EH (cell line): ENCODE measurements at regions not wholly inside any gene's neighbourhood (a gene's known extent, or its start where the extent isn't known, plus 50 kb on each side); places are given as distances from the start of the nearest gene placed in this dataset.

Experiments used
- DNase-seq: peaks from one replicate; pipeline ENCODE4 v3.0.0-alpha.2; 2015; ENCODE audit warnings: low read depth

DNA sequence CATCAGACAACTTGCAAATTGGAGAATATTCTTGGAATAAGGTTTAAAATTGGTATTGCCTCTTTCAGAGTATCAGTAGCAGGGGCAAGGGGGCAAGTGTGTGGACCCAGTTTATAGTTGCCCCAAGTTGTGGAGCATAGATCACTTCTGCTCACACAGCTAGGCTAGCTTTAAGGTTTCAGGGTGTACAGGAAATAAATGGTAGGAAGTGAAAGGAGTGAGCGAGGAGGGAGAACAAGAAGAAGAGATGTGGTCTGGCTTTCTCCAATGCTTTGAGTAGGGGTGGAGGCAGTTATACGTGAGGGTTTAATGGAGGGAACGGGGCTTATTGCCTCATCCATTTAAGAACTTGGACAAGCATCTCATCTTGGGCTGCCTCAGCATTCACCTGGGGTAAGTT is 290.0 kb upstream of the CFAP20DC start:
- no peak for DNase-seq

DNA sequence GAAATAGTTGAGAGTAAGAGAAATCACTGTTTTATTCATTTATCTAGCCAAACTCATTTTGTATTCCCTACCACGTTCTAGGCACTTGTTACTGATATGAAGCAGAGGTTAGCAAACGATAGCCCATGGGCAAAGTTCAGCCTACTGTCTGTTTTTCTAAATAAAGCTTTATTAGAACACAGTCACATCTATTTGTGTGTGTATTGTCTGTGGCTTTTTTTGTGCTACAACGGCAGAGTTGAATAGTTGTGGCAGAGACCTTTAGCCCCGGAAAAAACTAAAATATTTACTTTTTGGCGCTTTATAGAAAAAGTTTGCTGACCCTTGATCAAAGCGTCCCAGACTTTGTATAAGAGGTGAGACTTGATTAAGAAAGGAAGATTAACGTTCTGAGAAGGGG is 289.1 kb upstream of the CFAP20DC start:
- DNase-seq: no peak

DNA sequence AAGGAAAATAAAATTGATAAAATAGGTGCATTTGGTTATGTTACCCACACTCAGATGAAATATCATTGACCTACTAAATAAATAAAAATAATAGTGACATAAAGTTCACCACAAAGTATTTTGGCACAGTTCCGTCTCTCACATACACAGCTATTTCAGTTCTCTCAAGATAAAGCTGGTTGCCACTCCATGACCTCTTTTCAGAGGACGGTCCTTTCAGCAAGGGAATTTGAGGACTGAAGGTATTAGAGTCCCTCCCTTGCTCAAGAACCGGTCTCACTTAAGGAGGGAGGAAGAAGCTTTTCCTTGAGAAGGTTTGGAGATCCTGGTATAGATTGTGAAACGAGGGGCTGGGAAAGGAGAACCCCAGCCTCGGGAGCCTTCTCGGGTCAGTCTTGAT is 285.5 kb upstream of the CFAP20DC start:
- DNase-seq: no peak

DNA sequence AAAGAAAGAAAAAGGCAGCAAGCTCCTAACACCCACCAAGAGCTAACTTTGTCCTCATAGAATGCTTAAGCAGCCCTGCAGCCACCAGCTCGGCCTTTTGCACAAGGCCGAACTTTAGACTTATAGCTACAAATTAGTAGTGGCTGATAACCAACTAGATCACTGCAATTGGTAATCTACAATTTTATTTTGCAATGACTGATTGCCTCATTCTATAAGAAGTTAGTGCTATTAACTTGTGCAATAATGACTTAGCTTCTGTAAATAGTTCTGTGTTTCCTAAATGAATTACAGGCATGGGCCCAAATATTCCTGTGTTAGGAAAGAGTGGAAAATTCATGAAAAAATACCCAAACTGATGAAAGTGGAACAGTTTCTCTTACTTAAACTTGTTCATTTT is 284.8 kb upstream of the CFAP20DC start:
- DNase-seq: no peak

DNA sequence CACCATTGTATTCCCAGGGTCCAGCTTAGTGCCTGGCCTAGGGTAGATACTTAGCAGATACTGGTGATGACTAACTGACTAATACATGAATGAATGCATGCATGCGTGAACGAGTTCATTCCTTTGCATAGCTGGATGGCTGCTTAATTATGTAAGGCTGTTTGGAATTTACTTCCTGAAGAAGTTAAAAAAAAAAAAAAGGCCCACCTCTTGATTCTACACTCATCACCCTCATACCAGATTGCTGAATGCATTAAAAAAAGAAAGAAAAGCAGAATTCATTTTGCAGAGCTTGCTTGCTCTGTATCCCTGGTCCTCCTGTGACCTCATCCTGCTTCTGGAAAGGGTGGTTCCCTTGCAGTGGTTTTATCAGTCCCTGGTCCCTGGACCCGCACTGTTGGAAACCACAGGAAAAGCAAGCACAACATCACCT is 277.6 kb upstream of the CFAP20DC start:
- peak; percentile 73 for DNase-seq

DNA sequence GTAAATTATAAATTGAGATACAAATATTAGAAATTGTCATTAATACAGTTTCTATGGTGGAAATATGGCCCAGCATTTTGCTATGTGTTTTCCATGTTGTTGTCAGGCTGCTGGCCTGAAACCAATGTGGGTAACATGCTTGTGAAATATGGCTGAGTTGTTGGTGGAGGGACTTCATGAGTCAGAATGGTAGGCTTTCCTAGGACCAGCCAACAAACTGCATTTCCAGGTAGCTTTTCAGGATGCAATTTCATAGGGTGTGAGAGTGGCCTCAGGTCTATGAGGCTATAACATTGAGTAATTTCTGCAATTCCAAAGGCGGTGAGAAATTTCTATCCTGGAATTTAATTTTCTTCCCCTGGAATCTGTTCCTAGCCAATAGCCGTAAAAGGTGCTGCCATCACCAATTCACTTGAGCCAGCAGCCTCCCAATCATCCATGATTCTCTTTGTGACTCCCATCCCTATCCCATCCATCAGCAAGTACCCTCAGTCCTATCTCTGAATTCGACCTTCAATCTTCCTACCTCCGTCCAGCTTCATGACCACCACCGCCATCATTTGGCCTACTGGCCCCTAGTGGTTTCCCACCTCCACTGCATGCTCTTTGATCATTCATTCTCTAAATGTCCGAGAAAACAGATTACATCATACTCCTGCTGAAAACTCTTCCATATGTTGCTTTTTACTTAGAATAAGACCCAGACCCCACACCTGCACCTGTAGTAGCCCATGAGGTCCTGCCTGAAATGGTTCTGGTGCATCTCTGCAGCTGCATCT is 276.6 kb upstream of the CFAP20DC start:
- no peak for DNase-seq

DNA sequence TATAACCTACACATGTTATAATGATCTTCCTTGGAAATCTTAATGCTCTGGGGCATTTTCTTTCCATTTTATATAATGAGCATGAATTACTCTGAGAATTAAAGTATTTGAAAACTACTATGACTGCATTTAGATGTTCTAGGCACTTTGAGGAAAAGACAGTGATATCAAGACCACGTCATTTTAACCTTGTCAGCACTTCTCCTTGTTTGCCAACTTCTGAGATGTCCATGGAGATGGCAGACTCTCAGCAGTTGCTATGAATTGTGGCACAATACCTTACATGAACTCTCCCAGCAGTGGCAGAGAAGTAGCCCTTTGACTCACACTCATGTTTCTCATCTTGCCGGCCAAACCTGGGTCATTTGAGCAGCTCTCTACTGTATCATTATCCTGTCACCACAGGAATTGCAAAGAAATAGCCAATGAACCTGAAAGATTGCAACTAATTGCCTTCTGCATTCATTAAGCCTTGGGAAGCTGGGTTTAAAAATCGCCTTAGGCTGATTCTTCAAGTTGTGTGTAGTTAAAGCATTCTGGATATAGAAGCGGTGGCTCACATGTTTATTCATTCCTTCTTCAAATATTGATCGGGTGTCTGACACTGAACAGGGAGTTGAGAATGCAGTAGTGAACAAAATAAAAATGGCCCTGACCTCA is 272.2 kb upstream of the CFAP20DC start:
- DNase-seq: peak; percentile 4

DNA sequence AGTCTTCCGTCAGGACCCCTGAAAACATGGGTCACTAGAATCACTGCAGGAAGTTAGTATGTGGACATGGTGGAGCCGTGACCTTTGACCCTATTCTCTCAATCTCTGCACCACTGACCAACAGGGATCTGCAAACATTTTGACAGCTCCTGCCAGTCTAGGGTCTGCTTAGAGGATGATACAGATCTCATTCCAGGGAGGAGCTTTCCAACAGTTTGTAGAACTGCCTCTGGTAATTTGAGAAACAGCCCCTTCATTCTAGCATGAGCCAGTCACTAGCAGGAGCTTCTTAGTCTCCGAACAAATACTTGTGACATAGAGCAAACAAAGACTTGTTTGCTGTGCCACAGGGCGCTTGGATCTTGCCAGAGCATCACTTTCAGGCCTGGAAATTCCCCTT is 270.3 kb upstream of the CFAP20DC start:
- no peak for DNase-seq

DNA sequence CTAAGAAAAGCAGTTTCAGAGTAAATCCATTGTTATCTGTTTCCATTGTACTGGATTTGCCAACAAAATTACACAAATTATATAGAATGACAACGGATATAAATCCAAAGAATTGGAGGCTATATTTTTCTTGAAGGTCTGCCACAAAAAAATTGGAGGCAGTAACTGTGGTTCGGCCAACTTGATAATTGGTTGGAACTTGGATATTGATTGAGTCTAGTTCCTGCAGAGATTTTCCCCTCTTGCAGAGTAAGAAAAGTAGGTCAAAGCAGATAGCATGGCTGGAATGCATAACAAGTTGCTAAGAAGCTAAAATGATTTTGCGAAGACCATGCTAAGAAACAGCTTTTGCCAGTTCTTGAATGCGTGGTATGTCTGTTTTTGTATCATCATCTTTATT is 269.6 kb upstream of the CFAP20DC start:
- no peak for DNase-seq

DNA sequence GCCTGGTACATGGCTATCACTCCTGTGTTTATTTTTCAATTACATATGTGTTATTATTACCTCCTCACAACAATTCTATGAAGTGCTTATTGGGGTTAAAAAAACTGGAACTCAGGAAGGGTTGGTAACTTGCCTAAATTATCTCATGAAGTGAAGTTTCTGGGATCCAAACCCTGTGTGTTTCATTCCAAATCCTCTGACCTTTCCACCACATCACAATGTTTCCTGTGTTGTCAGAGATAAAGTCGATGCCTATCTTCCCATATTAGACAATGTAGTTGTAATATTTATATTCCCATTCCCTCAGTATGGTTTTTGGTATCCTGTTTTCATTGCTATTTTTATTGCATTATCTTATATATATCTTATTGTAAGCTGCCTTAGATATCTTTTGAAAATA is 269.1 kb upstream of the CFAP20DC start:
- no peak for DNase-seq

DNA sequence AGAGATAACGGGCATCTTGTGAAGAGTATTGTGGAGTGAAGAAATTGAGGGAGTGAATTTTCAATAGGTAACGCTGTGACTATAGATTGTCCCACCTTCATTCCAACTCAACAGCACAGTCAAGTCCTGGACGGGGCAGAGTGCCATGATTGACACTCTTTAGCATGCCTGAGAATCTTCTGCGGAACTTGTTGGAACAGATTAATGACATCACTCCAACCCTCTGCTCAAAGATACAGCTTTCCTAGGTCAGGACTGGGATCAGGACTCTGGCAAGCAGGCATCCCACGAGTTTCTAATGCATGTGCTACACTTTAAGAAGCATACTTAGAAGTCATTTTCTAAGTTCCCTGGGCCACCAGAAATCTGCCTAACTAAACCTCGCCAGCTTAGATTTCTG is 267.6 kb upstream of the CFAP20DC start:
- no peak for DNase-seq

DNA sequence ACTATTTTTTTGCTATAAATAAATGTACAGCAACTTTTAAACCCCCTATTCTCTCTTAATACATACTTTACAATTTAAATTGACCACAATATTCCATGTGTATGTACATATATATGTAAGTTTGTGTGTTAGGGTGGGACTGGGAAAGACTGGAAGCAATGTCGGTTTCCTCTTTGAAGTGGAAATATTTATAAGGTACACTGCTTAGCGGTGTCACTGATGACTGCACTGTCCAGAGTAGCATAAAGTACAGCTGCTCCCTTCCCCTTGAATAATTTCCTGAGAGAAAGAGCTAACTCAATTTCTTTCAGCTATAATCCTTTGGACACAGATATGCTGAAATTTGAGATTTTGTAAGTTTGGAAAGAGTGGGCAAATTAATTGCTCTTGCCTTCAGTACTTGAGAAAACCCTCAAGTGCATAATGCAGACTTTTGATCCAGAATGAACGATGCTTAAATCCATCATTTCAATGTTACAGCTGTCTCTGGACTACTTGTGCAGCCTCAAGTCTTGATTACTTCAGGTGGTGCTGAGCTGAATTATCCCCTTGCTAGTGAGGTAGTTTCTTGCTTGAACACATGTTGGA is 267.0 kb upstream of the CFAP20DC start:
- no peak for DNase-seq

DNA sequence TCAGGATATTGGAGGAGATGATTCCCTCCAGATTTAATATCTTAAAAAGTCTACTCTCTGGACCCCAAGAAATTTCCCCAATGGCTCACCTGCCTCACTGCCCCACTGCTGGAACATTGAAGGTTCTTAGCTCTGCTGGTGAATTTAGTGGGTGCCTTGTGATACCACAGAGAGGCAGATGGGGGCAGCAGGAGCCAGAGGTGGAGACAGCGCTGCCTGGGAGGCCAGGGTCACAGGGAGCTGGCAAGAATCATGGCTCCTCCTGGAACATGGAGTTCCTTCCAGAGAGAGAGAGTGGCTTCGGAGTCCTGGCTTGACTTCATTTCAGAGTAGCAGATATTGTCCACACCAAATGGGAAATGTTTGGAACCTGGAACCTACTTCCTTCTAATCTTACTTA is 263.5 kb upstream of the CFAP20DC start:
- peak; percentile 46 for DNase-seq

DNA sequence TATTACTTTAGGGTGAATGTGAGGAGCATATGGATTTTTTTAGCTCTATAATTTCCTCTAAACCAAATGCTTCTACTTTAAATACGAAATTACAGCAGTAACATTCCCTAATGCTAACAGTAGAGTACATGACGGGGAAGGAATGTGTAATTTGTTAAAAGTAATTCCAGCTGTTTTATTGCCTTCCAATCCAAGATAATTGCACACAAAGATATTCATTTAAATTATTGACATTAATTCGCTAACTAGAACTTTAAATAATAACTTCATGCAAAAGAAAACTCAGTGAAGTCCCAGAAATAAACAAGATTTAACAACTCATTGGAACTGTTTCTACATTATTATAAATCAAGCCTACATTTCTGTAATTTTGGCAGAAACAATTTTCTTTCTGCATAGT is 261.4 kb upstream of the CFAP20DC start:
- no peak for DNase-seq

DNA sequence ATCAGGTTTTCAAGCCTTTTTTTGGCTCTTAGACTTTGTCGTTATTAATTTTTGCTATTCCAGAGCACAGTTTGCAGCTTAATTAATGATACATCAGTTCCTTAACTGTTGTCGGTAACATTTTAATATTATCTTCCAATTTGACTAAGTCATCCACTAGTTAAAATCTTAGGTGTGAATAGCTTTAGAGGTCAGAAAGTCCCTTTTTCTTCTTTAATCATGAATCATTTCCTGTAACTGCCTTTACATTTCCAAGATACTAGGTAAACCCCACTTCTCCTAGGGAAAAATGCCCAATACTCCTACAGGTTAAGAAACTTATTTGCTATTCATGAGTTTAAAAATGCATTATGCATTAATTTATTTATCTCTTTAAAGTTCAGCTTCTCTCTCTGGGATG is 260.9 kb upstream of the CFAP20DC start:
- DNase-seq: no peak

DNA sequence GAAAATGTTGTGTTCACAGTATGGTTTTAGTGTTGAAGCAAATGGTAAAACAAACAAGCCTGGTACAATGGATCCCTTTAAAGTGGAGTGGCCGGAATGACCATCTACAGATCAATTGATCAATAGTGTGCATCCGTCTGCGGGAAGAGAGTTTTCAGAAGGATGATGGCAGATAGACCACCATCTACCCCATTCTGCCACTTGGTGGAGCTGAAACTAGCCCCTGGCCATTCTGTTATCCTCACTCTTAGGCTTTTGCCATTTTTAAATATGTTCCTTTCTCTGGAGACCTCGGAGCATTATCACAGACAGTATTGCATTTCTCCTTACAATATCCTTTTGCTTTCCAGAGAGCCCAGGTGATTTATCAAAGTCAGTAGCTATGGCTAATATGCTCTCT is 258.9 kb upstream of the CFAP20DC start:
- DNase-seq: no peak

DNA sequence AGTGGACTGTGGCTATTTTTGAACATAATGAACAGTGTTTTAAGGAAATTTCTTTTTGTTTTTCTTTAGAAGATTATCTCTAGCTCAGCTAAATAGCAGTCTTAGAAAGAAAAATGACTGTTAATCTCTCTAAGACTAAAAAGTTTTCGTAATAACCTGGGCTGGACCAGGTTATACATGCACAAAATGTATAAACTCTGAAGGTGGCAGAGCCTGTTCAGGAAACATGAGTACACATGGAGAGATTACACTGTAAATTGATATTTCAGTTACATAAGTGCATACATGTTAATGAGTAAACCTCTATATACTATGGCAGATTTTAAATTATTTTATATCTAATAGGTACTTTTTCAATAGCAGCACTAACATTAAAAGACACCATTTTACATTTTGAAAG is 258.2 kb upstream of the CFAP20DC start:
- no peak for DNase-seq

DNA sequence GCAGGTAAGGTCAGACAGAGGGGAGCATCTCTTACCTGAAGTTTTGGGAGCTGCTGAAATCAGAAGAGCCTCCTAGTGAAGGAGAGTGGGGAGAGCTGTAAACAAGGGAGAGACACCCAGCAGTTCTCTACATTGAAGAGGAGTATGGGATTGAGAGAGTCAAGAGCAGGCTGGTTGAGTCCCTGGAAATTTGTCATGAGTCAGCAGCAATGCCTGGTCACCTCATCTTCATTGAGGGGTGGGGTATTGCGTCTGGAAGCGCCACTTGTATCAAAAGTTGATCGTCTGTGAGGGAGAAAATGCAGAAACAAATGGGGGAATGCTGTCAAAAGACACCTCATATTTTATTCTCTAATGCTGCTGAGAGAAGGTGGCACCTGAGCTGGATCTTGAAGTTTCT is 256.6 kb upstream of the CFAP20DC start:
- no peak for DNase-seq

DNA sequence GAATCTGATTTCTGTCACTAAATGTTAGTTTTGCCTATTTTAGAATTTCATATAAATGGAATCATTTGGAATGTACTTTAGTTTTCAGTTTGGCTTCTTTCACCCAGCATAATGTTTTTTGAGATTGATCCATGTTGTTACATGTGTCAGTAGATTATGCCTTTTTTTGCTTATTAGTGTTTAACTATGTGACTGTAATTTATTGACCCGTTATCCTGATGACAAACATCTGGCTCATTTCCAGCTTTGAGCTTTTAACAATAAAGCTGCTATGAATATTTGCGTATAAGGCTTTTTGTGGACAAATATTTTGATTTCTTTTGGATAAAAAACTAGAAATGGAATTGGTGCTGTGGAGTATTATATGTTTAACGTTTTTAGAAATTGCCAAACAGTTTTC is 254.5 kb upstream of the CFAP20DC start:
- DNase-seq: no peak

DNA sequence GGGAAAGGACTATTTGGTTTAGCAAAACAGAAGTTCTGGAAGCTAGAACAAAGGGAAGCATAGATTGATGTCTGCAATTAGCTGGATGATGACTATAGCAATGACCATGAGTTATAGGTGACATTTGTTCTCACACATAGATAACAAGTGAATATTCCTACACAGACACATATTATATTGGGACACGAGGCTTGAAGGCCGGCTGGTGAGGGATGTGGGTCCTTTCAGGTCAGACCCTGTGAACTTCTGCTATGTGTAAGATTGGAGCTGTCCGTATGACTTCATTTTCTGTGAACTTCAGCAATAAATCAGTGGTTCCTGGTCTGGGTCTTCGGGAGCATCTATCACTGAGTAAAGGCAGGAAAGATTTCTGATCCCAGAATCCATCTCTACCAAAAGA is 253.6 kb upstream of the CFAP20DC start:
- no peak for DNase-seq

DNA sequence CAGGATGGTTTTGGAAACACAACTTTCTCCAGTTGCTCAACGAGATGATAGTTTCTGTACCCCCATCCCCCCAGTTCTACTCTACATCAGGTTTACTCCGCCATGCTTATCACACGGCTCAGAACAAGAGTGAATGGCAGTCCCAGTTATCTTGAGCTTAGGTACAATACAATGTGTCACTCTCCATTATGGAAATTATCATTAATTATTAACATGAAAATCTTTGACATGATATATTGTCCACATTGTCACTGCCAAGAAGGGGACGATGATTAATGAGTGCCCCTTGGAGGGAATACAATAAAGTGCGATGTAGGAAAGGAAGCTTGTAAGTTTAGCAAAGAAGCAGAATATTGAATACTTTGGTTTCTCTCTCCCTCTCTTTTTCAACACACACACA is 252.6 kb upstream of the CFAP20DC start:
- no peak for DNase-seq

DNA sequence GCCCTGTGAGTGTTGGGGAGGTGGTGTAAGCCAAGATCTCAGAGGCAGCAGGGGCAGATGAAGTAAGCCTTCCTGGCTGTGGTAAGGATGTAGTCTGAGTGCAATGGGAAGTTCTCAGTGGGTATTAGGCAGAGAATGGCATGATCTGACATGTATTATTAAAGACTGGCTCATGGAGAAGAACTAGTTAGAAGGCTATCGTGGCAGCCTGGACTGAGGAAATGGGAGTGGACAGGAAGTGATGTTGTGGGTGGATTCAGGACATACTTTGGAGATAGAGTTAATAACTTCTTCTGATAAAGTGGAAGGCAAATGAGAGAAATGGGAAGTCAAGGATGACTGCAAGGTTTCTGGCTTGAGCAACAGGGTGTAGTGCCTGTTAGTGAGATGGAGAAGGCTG is 250.9 kb upstream of the CFAP20DC start:
- DNase-seq: no peak

DNA sequence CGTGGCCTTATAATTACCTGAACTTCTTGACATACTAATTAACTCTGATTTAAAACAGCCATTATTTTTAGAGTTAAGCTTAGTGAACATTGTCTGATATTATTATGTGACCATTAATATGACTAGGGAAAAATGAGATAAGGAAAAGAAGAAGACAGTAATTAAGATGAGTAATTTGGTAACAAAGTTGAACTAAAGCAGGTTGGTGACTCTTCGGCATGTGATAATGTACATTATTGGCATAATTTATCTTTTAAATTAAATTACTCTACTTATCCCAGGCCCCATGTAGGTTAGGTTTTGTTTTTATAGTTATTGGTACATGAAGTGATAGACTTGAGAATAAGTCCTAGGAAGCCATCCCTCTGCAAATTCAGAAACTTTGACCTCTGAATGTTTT is 249.7 kb upstream of the CFAP20DC start:
- DNase-seq: no peak

DNA sequence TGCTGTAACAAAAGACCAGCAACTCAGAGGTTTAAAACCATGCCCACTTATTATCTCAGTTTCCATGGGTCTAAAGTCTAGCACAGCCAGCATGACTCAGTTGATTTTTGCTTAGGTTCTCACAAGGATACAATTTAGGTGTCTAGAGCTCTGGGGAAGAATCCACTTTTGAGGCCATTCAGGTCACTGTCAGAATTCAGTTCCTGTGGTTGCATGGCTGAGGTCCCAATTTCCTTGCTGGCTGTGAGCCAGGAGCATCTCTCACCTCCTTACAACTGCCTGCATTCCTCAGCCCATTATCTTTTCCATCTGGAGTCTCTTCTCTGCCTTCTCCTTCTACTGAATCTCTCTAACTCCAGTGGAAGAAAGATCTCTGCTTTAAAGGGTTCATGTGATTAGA is 240.5 kb upstream of the CFAP20DC start:
- no peak for DNase-seq
